ENCODE measurements at regions not wholly inside any gene's neighbourhood (a gene's known extent, or its start where the extent isn't known, plus 50 kb on each side); places are given as distances from the start of the nearest gene placed in this dataset.
"Not testable (repeated sequence)": the region's sequence is repeated elsewhere in the genome, so short reads cannot be mapped to it uniquely, and the experiment has no call there.

- peaks cover 0 to 5% of the 10 kb centered on the region in 2 donors for H3K27me3 Mint-ChIP-seq
- H3K36me3 Mint-ChIP-seq = peaks cover 2 to 7% of the 10 kb centered on the region in 2 donors
- no peak for ATAC-seq (replicated peaks)
- peaks cover 13 to 16% of the 10 kb centered on the region in 2 donors for H3K4me1 Mint-ChIP-seq
- no peak overlapping the region for H3K4me3 Mint-ChIP-seq
- H3K9me3 Mint-ChIP-seq = peaks cover 2 to 4% of the 10 kb centered on the region in 2 donors
- H3K27ac Mint-ChIP-seq = no peak overlapping the region
- no peak for DNase-seq
These were observed 51.8 kb upstream of the CHST3 start for GRCh38 chr10:71912431-71912830.

DNA sequence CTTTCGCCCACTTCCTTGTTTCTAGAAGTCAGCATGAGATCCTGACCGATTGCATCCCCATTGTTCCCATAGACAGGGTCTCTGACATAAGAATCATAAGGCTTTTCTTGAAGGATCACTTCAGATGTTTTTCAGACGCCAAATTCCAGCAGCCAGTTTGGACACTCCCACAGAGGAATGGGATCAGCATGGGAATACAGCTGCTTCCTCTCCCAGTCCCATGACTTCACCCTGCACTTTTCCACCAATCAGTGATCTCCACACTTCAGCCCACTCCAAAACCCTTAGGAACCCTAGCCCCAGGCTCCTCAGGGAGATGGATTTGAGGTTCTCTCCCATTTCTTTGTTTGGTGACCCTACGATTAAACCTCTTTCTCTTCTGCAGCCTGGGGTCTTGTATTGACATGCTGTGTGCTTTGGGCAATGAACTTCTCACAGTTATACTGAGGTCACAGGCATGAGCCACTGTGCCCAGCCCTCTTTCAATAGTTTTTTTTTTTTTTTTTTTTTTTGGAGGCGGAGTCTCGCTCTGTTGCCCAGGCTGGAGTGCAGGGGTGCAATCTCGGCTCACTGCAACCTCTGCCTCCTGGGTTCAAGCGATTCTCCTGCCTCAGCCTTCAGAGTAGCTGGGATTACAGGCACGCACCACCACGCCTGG lies 52.8 kb upstream of the CHST3 start:
- Mint-ChIP-seq H3K27ac (no peak overlapping the region), H3K27me3 (peaks cover 0 to 5% of the 10 kb centered on the region in 2 donors), H3K9me3 (peaks cover 2 to 4% of the 10 kb centered on the region in 2 donors), H3K4me1 (peaks cover 13 to 16% of the 10 kb centered on the region in 2 donors), H3K4me3 (no peak overlapping the region), H3K36me3 (peaks cover 2 to 7% of the 10 kb centered on the region in 2 donors)
- ATAC-seq (replicated peaks) = no peak
- no peak for DNase-seq

GRCh38 chr10:71909399-71910083 lies 54.7 kb upstream of the CHST3 start:
- peaks cover 2 to 4% of the 10 kb centered on the region in 2 donors for H3K36me3 Mint-ChIP-seq
- H3K9me3 Mint-ChIP-seq = peaks cover 0 to 2% of the 10 kb centered on the region in 2 donors
- H3K27ac Mint-ChIP-seq = peak overlapping the region; percentile 65
- DNase-seq (no peak), ATAC-seq (replicated peaks) (peak in 1 of 2 donors; percentile 46)
- H3K4me1 Mint-ChIP-seq = peaks cover 13 to 16% of the 10 kb centered on the region in 2 donors
- H3K4me3 Mint-ChIP-seq = peak overlapping the region in 1 of 2 donors; percentile 40
- peaks cover 0 to 2% of the 10 kb centered on the region in 2 donors for H3K27me3 Mint-ChIP-seq

DNA sequence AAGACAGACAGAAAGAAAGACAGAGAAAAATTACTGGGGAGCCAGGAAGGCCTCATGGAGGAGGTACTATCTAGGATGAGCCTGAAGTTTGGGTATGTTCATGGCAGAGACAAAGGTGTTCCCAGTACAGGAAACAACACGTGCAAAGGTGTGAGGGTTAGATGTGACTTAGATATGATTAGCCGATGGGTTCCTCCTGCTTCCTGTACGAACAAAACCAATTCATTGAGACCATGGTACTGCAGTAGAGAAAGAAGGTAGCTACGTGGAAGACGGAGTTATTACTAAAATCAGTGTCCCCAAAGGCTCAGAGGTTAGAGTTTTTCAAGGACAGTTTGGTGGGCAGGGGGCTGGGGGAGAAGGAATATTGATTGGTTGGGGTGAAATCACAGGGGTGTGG lies 55.2 kb upstream of the CHST3 start:
- Mint-ChIP-seq H3K36me3 (peaks cover 2 to 4% of the 10 kb centered on the region in 2 donors), H3K4me1 (peaks cover 13 to 16% of the 10 kb centered on the region in 2 donors)

DNA sequence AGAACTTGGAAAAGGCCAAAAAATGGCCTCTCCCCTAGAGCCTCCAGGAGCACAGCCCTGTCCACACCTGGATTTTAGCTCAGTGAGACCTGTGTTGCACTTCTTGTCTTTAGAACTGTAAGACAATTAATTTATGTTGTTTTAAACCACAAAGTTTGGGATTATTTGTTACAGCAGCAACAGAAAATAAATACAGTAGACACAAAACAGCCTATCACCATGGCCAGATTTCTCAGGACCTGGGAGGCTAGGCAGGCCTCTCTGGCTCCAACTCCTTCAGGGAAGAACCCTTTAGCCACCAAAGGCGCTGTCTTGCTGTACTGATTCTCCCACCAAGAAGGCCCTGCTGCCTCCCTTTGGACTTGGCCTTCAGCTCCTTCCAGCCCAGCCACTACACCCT lies 54.1 kb upstream of the PSAP start:
- peaks cover 2 to 4% of the 10 kb centered on the region in 2 donors for H3K36me3 Mint-ChIP-seq
- H3K27me3 Mint-ChIP-seq = no peaks in the 10 kb centered on the region
- DNase-seq (no peak), ATAC-seq (replicated peaks) (no peak)
- H3K27ac Mint-ChIP-seq = no peak overlapping the region
- H3K4me1 Mint-ChIP-seq = peaks cover 13 to 14% of the 10 kb centered on the region in 2 donors
- H3K4me3 Mint-ChIP-seq = no peak overlapping the region
- H3K9me3 Mint-ChIP-seq = no peaks in the 10 kb centered on the region

More for the DNA sequence above, 55.2 kb upstream of the CHST3 start:
- Mint-ChIP-seq H3K4me3 (peak overlapping the region in 1 of 2 donors; percentile 40), H3K27ac (peak overlapping the region; percentile 65), H3K27me3 (no peaks in the 10 kb centered on the region), H3K9me3 (peaks cover 0 to 2% of the 10 kb centered on the region in 2 donors)
- DNase-seq (no peak), ATAC-seq (replicated peaks) (no peak)

DNA sequence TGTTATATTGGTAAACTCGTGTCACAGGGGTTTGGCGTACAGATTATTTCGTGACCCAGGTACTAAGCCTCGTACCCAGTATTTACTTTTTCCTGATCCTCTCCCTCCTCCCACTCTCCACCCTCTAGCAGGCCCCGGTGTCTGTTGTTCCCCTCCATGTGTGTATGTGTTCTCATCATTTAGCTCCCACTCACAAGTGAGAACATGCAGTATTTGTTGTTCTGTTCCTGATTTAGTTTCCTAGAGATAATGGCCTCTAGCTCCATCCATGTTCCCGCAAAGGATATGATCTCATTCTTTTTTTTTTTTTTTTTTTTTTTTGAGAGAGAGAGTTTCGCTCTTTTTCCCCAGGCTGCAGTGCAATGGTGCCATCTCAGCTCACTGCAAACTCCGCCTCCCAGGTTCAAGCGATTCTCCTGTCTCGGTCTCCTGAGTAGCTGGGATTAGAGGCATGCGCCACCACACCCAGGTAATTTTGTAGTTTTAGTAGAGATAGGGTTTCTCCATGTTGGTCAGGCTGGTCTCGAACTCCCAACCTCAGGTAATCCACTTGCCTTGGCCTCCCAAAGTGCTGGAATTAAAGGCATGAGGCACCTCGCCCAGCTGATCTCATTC lies 52.7 kb upstream of the PSAP start:
- peaks cover 4 to 13% of the 10 kb centered on the region in 2 donors for H3K4me1 Mint-ChIP-seq
- H3K27ac Mint-ChIP-seq; H3K36me3 Mint-ChIP-seq; H3K4me3 Mint-ChIP-seq; DNase-seq; H3K27me3 Mint-ChIP-seq; ATAC-seq (replicated peaks); H3K9me3 Mint-ChIP-seq: not testable (repeated sequence)

DNA sequence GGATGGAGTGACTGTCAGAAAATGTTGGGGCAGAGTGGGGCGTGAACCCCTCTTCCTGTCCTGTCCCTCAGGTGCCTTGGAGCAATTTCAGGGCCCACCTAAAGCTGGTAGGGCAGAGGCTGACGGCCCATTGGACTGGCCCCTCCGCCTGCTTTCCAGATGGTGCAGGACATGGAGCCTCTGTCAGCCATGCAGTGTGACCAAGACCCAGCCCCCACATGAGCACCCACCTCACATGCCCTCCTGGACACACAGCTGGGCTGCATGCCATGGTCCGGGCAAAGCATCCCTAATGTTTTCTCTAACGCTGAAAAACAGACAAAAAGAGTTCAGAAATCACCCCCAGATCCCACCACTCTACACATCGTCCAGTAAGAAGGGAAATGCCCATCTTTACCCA lies 51.3 kb upstream of the PSAP start:
- Mint-ChIP-seq H3K27ac (no peak overlapping the region), H3K4me3 (no peak overlapping the region), H3K36me3 (peaks cover 0 to 4% of the 10 kb centered on the region in 2 donors), H3K4me1 (peaks cover 0 to 10% of the 10 kb centered on the region in 2 donors), H3K9me3 (no peaks in the 10 kb centered on the region), H3K27me3 (no peaks in the 10 kb centered on the region)
- no peak for ATAC-seq (replicated peaks)
- DNase-seq = no peak
